Fibroblast of villous mesenchyme (primary cell): ENCODE measurements at regions not wholly inside any gene's neighbourhood (a gene's known extent, or its start where the extent isn't known, plus 50 kb on each side); places are given as distances from the start of the nearest gene placed in this dataset.

Experiments used
- DNase-seq: peaks from one replicate; pipeline ENCODE4 v3.0.0-alpha.2; 2010; ENCODE audit warnings: low read depth
- H3K4me3 ChIP-seq: 2 replicates; pipeline ENCODE4 v1.5.1; 2011; ENCODE audit warnings: low read depth, mild to moderate bottlenecking, low read length
- CTCF ChIP-seq: IDR thresholded peaks from 2 replicates; pipeline ENCODE4 v1.5.1; 2012; ENCODE audit warnings: low read depth, mild to moderate bottlenecking, low read length; ENCODE audit not compliant: insufficient read depth

- H3K4me3 ChIP-seq: no peak overlapping the region
- peak; percentile 71 for DNase-seq
- peak; percentile 89 for TF ChIP-seq CTCF
These were observed 74.5 kb upstream of the YPEL5 start for GRCh38 chr2:30072250-30072842.

- H3K4me3 ChIP-seq: no peak overlapping the region
- TF ChIP-seq CTCF: no peak
- DNase-seq: no peak
These were observed 73.3 kb upstream of the YPEL5 start for GRCh38 chr2:30073523-30073922.

GRCh38 chr2:30074023-30074422 is 72.8 kb upstream of the YPEL5 start:
- no peak for TF ChIP-seq CTCF
- no peak overlapping the region for H3K4me3 ChIP-seq
- DNase-seq: no peak

- no peak overlapping the region for H3K4me3 ChIP-seq
- no peak for DNase-seq
- no peak for TF ChIP-seq CTCF
These were observed 68.3 kb upstream of the YPEL5 start for GRCh38 chr2:30078521-30078920.

GRCh38 chr2:30084915-30085314 is 61.9 kb upstream of the YPEL5 start:
- no peak overlapping the region for H3K4me3 ChIP-seq
- no peak for DNase-seq
- TF ChIP-seq CTCF: no peak

GRCh38 chr2:30089171-30089570 is 57.6 kb upstream of the YPEL5 start:
- DNase-seq: no peak
- no peak overlapping the region for H3K4me3 ChIP-seq
- TF ChIP-seq CTCF: no peak

GRCh38 chr2:30095402-30095801 is 51.4 kb upstream of the YPEL5 start:
- DNase-seq: no peak
- no peak for TF ChIP-seq CTCF
- H3K4me3 ChIP-seq: no peak overlapping the region
